HG03039 (cell line): ENCODE measurements at regions not wholly inside any gene's neighbourhood (a gene's known extent, or its start where the extent isn't known, plus 50 kb on each side); places are given as distances from the start of the nearest gene placed in this dataset.

Experiments
- ATAC-seq: cut with Tn5 transposase; IDR thresholded peaks from one replicate; pipeline ENCODE4 v1.9.1; 2021; ENCODE audit warnings: mild to moderate bottlenecking, moderate library complexity; ENCODE audit not compliant: unreplicated experiment

DNA sequence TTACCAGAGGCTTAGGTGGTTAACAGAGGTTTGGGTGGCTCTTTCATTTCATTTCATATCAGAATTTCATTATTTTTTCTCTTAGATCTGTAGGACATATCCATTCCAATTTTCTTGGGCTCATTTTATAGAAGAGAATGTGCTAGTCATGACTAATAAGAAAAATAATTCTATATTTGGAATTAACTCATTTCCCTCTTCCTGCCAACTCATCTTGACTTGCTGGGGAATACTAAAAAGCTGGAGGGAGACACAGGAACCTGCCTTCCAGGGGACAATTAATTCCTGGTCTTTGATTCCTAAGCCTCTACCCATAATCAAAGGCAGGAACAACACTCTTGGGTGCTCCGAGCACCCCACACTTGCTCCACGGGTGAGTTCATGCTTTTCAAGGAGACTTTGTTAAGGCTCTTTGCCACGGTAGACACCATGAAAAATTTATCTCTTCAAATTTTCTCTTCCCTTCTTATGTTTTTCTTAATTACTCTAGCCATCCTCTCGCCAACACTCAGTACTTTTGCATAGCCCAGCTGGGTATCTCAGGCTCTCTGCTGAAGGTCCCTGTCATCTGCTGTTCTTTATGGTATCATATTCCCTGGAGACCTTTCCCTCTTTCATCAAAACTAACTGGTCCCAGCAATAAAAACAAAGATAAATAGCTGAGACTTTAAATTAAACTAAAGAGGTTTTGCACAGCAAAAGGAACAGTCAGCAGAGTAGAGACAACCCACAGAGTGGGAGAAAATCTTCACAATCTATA lies 273.9 kb downstream of the NPR3 start:
- ATAC-seq: no peak

GRCh38 chr5:32989815-32990214 lies 278.7 kb downstream of the NPR3 start:
- no peak for ATAC-seq

DNA sequence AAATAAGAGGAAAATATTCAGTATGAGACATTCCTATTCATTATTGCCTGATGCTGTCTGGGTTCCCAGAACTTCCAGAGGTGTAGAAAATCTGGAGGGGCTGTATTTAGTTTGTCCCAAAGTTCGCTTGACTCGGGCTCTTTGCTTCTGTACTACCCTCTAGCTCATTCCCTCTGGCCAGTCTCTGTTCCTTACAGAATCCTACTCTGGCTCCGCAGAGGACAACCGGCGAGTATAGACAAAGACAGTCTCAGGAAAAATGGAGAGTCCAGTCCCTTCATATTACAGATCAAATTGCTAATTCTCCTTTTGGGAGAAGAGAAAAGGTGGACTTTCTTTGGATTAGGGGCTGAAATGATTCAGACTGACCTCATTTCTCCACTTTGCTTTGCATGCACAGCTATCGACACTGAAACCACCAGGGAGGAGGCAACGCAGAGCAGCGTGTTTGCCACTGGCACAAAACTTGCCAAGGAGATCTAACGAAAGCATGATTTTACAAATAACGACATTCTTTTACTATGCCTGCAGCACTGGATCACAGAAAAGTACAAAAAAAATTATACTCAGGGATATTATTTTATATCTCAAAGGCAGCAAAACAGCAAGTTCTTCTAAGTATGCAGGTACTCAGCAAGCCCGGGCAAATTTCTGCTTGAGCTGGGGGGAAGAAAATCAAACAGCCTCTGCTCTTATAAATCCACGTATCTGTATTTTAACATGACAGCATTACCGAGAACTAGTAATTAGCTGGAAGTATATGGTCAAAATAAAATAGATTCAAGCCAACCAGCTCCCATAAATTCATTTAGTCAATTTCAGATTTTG lies 279.7 kb downstream of the NPR3 start:
- ATAC-seq: no peak

GRCh38 chr5:32991421-32991815 lies 280.3 kb downstream of the NPR3 start:
- no peak for ATAC-seq

GRCh38 chr5:32996336-32996735 lies 285.2 kb downstream of the NPR3 start:
- ATAC-seq: no peak

DNA sequence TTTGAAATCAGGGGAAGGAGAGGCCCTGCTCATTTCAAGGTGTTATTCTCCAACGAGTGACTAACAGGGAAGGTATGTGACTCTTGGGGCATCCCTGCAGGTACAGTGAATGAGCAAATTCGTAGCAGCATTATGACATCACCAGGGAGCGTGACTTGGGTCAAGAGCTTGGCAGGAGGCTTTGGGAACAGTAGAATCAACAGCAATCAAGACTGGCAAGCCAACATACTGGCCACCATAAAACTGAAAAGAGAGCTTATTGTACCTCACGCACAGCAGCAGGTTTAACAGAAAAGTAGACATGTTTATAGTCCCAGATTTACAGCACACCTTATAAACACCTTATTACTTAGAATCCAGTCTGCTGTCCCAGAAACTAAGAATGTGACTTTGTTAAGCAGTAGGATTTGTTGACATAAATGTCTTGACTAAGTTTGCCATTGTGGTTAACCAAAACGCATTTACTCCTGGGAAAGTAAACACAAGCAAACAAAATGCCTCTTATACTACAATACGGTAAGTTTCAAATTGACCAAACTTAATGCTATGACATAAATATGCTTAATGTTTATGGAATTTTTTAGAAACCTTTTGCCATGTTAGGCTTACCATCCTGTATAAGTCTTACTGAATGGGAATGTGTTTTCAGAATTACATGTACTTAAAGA lies 297.8 kb downstream of the NPR3 start:
- no peak for ATAC-seq

DNA sequence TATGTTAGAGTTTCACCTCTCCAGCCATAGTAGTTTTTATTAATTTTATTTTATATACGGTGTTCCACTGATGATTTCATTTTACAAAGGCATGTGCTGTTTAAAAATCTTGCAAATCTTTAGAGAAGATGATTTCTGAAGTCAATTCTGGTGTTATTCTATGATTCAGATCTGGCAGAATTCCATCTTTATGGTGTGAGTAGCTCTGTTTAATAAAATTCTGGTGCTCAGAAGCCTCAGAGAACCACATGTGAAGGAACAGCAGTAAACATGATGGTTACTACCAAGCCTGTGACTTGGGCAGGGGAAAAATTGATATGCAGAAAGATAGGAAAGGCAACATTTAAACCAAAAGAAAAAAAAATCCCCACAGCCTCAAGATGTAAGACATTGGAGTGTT lies 299.7 kb downstream of the NPR3 start:
- no peak for ATAC-seq

DNA sequence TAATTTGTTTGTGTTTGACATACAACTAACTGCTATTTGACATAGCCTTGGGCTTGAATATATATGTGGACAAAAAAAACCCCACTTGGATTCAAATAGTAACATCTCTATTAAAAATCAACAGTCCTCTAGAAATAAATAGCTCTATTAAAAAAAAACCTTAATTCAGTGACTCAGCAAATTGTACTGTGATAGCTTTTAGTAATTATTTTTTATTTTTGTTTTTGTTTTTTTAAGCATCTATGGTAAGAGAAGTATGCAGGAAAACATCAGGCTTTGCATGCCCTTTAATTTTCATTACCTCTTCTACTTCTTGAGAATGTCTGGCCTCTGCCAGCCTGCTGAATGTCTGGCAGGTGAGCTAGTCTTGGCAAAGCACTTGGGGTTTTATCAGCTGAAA lies 300.7 kb downstream of the NPR3 start:
- no peak for ATAC-seq

DNA sequence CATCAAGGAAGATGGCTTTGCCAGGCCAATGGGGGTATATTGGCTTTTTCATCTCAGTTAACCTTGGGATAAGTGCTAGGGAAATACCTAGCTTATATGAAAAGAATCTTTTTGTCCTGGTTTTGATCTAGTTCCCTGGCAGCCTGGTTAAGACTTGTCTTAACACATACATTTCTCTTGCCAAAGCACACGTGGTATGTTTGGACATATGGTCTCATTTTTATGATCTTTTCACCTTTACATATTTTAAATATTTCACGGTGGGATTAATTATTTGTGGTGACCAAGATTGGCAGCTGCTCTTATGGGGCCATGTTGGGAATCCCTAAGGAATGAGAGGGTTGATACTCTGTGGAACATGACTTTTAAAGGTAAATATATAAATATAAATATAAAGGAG lies 312.5 kb downstream of the NPR3 start:
- no peak for ATAC-seq

- no peak for ATAC-seq
These were observed 321.4 kb downstream of the NPR3 start for GRCh38 chr5:33032271-33033070.

DNA sequence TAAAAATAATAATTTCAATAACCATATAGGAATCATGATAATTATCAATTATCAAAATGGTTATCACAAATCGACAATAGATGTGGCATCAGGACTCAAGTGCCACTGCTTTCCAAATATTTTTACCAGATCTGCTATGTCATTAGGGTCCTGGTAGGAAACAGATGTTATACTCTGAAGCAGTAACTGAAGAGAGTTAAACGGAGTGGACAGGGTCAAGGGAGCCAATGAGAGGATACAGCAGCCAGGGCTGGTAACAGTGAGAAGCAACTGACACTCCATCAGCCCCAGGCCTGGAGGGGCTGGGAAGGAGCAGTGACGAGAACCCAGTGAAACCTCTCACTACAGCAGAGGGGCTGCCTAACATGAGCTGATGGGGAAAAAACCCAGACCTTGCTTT lies 322.4 kb downstream of the NPR3 start:
- ATAC-seq: no peak

- no peak for ATAC-seq
These were observed 323.7 kb downstream of the NPR3 start for GRCh38 chr5:33034777-33035176.

- ATAC-seq: no peak
These were observed 324.9 kb downstream of the NPR3 start for GRCh38 chr5:33035851-33036527.

GRCh38 chr5:33037076-33037475 lies 326.0 kb downstream of the NPR3 start:
- no peak for ATAC-seq

- ATAC-seq: no peak
These were observed 330.5 kb downstream of the NPR3 start for GRCh38 chr5:33041586-33041985.

GRCh38 chr5:33043343-33043997 lies 332.3 kb downstream of the NPR3 start:
- no peak for ATAC-seq

DNA sequence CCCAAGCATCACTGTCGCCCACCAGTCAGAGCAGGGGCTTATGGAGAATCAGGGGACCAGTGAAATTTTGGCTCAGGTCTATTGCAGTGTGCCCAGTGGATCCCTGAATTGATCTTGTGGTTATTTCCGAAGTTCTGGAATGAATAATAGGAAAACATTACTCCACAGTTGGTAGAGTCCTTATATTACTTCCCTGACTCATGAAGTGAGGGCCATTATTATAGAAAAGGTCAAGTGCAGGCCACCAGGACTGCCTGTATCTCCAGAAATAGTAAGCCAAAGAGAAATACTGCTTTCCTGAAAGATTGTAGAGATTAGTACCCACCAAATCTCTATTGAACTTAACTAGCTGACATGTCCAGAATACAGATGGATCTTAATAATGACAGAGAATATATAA lies 335.0 kb downstream of the NPR3 start:
- ATAC-seq: no peak

DNA sequence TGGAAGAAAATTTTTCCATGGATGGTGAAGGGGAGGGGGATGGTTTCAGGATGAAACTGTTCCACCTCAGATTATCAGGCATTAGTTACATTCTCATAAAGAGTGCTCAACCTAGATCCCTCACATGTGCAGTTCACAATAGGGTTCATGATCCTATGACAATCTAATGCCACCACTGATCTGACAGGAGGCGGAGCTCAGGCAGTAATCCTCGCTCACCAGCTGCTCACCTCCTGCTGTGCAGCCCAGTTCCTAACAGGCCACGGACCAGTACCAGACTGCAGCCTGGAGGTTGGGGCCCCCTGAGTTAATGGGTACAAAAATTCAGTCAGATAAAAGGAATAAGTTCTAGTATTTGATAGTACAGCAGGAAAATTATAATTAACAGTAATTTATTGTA lies 337.2 kb downstream of the NPR3 start:
- no peak for ATAC-seq

DNA sequence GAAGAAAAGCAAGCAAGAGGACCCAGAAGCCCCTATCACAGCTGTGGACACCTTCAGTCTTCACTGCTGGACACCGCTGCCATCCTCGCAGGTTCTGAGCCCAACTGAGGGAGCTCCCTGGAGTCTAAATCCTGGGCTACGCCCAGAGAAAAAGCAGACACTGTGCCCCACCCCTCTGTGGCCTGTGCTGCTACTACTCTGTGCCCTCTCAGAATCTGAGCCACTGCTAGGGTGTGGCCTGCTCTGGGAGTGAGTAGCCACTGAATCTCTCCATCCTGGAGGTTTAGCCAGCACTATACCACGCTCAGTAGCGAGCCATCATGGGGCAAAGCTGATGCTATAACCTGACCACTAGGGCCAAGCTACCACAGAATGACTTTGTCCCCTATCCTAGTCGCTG lies 338.2 kb downstream of the NPR3 start:
- no peak for ATAC-seq

- no peak for ATAC-seq
These were observed 338.7 kb downstream of the NPR3 start for GRCh38 chr5:33049842-33050241.
